CD14-positive monocyte (primary cell): ENCODE measurements at regions not wholly inside any gene's neighbourhood (a gene's known extent, or its start where the extent isn't known, plus 50 kb on each side); places are given as distances from the start of the nearest gene placed in this dataset.

Source experiments
- DNase-seq, 3 donors: peaks; one replicate each; pipeline ENCODE4 v3.0.0-alpha.2; 2011 to 2022
- H2AFZ ChIP-seq: 2 replicates; pipeline ENCODE4 v1.6.0; 2012; ENCODE audit warnings: mild to moderate bottlenecking, low read depth, low read length, inconsistent platforms; ENCODE audit not compliant: insufficient read depth, poor library complexity, severe bottlenecking
- H3K27ac ChIP-seq, 2 donors: 1 replicate in 1 of 2; 2 replicates in 1 of 2; pipeline ENCODE4 v1.5.1; 2012 to 2013; ENCODE audit warnings: low read length in 2 of 2, control low read depth in 1 of 2, inconsistent platforms in 1 of 2, low read depth in 1 of 2, mild to moderate bottlenecking in 1 of 2
- H3K27me3 ChIP-seq, 2 donors: one replicate each; pipeline versions ENCODE4 v1.6.0 to v1.6.1; 2011 to 2013; ENCODE audit warnings: low read length in 2 of 2; ENCODE audit not compliant: control insufficient read depth in 2 of 2, insufficient read depth in 2 of 2
- H3K36me3 ChIP-seq, 2 donors: replicated peaks in 1 of 2; 1 replicate in 1 of 2; 2 replicates in 1 of 2; pipeline versions ENCODE4 v1.5.1 to v1.6.1; 2012 to 2013; ENCODE audit warnings: low read length in 2 of 2, control low read depth in 1 of 2, inconsistent platforms in 1 of 2, mild to moderate bottlenecking in 1 of 2; ENCODE audit not compliant: insufficient read depth in 2 of 2, control insufficient read depth in 1 of 2
- H3K4me1 ChIP-seq, 2 donors: 1 replicate in 1 of 2; 2 replicates in 1 of 2; pipeline versions ENCODE4 v1.5.1 to v1.6.1; 2012 to 2013; ENCODE audit warnings: low read length in 2 of 2, control low read depth in 1 of 2, inconsistent platforms in 1 of 2, mild to moderate bottlenecking in 1 of 2, moderate library complexity in 1 of 2; ENCODE audit not compliant: insufficient read depth in 2 of 2, control insufficient read depth in 1 of 2
- H3K4me2 ChIP-seq: replicated peaks from 2 replicates; pipeline ENCODE3; 2012; ENCODE audit warnings: low read length, moderate library complexity, mild to moderate bottlenecking; ENCODE audit not compliant: poor library complexity, severe bottlenecking; ENCODE audit errors: extremely low read depth
- H3K4me3 ChIP-seq, 3 experiments: fragments of 200-600 bp in 1 of 3; sonication (generic) in 1 of 3; replicated peaks in 1 of 3; 1 replicate in 2 of 3; 2 replicates in 1 of 3; pipeline ENCODE4 v1.5.1; 2011 to 2013; ENCODE audit warnings: low read length in 3 of 3, mild to moderate bottlenecking in 3 of 3, control low read depth in 2 of 3, low read depth in 2 of 3, inconsistent platforms in 1 of 3, moderate library complexity in 1 of 3
- H3K79me2 ChIP-seq: 2 replicates; pipeline ENCODE4 v1.6.0; 2012; ENCODE audit warnings: mild to moderate bottlenecking, control low read depth, inconsistent platforms, low read length, moderate library complexity; ENCODE audit not compliant: insufficient read depth
- H3K9ac ChIP-seq: 2 replicates; pipeline ENCODE4 v1.6.0; 2017; ENCODE audit warnings: low read length, mild to moderate bottlenecking; ENCODE audit not compliant: insufficient read depth, poor library complexity, severe bottlenecking
- H3K9me3 ChIP-seq, 2 donors: replicated peaks in 1 of 2; 1 replicate in 1 of 2; 2 replicates in 1 of 2; pipeline versions ENCODE4 v1.5.1 to v1.6.1; 2012 to 2013; ENCODE audit warnings: low read length in 2 of 2, control low read depth in 1 of 2; ENCODE audit not compliant: control insufficient read depth in 1 of 2, insufficient read depth in 1 of 2
- H4K20me1 ChIP-seq: 2 replicates; pipeline ENCODE4 v1.6.0; 2012; ENCODE audit warnings: mild to moderate bottlenecking, low read length, control low read depth, moderate library complexity; ENCODE audit not compliant: insufficient read depth
- H3K27ac Mint-ChIP-seq, 7 donors: one replicate each; pipeline ENCODE4 v1.8.0; 2020; ENCODE audit warnings: mild to moderate bottlenecking in 7 of 7, mixed read lengths in 7 of 7, moderate library complexity in 6 of 7, inconsistent platforms in 2 of 7
- H3K27me3 Mint-ChIP-seq, 3 donors: one replicate each; pipeline ENCODE4 v1.8.0; 2021 to 2022; ENCODE audit warnings: low read depth in 3 of 3, mild to moderate bottlenecking in 3 of 3, mixed read lengths in 3 of 3, moderate library complexity in 3 of 3, inconsistent platforms in 1 of 3
- H3K36me3 Mint-ChIP-seq, 2 donors: one replicate each; pipeline ENCODE4 v1.8.0; 2020; ENCODE audit warnings: mixed read lengths in 2 of 2, inconsistent platforms in 1 of 2, mild to moderate bottlenecking in 1 of 2
- H3K4me1 Mint-ChIP-seq: one replicate; pipeline ENCODE4 v1.8.0; 2020; ENCODE audit warnings: mild to moderate bottlenecking, mixed read lengths
- H3K4me3 Mint-ChIP-seq, 2 donors: one replicate each; pipeline ENCODE4 v1.8.0; 2020; ENCODE audit warnings: mild to moderate bottlenecking in 2 of 2, mixed read lengths in 2 of 2, moderate library complexity in 1 of 2
- H3K9me3 Mint-ChIP-seq, 7 donors: one replicate each; pipeline ENCODE4 v1.8.0; 2020 to 2022; ENCODE audit warnings: mixed read lengths in 7 of 7, mild to moderate bottlenecking in 6 of 7, moderate library complexity in 6 of 7, inconsistent platforms in 2 of 7
- CTCF ChIP-seq: fragments of 200-600 bp; IDR thresholded peaks from one replicate; pipeline ENCODE4 v1.8.0; 2022; ENCODE audit warnings: antibody characterized with exemption, mild to moderate bottlenecking
- WGBS: methylation state at CpG from one replicate; pipeline ENCODE4 v1.1.5; 2013; ENCODE audit warnings: missing lambda C conversion rate; ENCODE audit not compliant: insufficient coverage; 5-methylcytosine and 5-hydroxymethylcytosine counted together
- intact Hi-C, 2 donors: fragments of 100-400 bp; cut with micrococcal nuclease; formaldehyde crosslinking; loops; one replicate each; pipeline versions ENCODE4 v1.15.0 to v1.15.1; 2023

DNA sequence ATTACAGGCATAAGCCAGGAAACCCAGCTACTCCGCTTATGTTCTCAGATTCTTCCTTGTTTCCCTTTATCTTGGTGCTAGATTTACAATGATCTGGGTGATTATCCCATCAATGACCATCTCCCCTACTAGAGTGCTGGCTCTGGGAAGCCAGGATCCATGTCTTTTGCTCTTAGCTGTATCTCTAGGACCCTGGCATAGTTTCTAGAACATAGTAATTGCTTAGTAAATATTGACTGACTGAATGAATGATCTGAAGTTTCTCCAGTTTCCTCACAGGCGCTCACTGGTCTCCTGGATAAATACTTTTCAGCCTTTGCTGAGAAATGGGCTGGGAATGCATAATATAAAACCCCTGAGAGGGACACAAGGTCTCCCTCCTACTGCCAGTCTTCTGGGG is 60.0 kb upstream of the KLF9 start:
- no peak overlapping the region for H3K27ac Mint-ChIP-seq
- H3K4me2 ChIP-seq = no peak overlapping the region
- no peaks in the 10 kb centered on the region for H3K9me3 ChIP-seq
- H4K20me1 ChIP-seq = no peaks in the 10 kb centered on the region
- H3K4me3 Mint-ChIP-seq = no peak overlapping the region
- intact Hi-C loops = no loop called here
- H3K27me3 Mint-ChIP-seq = peaks cover 0 to 2% (median 2%) of the 10 kb centered on the region in 3 donors
- H3K9ac ChIP-seq = no peak overlapping the region
- peaks cover 2% of the 10 kb centered on the region for H3K4me1 Mint-ChIP-seq
- H3K27ac ChIP-seq = no peak overlapping the region
- 100% methylated on average over 1 of the region's 2 CpGs for WGBS
- H3K36me3 Mint-ChIP-seq = no peaks in the 10 kb centered on the region
- H3K27me3 ChIP-seq = no peaks in the 10 kb centered on the region
- H3K36me3 ChIP-seq = no peaks in the 10 kb centered on the region
- DNase-seq = no peak
- no peaks in the 10 kb centered on the region for H3K9me3 Mint-ChIP-seq
- no peak overlapping the region for H2AFZ ChIP-seq
- no peak for TF ChIP-seq CTCF
- H3K79me2 ChIP-seq = no peaks in the 10 kb centered on the region
- H3K4me3 ChIP-seq = no peak overlapping the region
- H3K4me1 ChIP-seq = no peaks in the 10 kb centered on the region

DNA sequence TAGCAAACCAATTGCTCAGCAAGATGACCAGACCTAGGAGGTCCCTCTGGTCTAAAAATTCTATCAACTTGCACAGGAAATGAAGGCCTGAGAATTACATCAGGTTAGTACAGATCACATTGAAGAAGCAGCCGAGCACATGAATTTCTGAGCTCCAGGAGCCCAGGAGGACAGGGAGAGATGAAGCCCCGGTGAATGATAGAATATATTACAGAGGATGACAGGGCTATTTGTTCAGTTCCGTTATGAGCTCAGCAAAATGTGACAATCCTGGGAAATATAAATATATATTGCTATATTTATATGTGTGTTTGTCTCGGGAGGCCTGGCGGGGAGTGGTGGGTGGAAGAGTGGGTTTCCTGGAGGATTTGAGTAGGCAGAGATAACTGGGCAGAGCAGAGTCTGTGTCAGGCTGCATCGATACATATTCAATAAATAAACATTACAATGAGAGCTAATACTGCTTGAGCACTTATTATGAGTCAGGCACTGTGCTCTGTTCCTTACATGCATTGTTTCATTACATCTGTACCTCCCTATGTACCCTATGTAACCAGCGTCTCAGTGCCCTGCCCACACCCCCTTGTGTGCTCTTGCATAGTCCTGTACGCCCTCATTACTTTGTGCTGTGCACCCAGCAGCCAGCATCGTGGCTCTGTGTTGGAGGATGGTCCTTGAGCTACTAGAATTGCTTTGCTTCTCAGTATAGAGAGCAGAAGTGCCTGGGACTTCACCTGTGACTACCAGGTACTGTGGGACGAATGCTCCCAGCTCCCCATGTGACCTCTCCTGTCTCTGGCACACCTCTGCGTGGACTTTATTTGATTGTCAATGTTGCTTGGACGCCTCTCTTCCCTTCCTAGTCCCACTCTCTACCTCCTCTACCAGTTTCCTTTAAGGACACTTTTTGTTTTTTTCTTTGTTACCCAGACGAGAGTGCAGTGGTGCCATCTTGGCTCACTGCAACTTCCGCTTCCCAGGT is 58.1 kb upstream of the KLF9 start:
- no peak overlapping the region for H3K4me3 ChIP-seq
- no peak overlapping the region for H3K9ac ChIP-seq
- no peak overlapping the region for H3K27ac ChIP-seq
- H3K79me2 ChIP-seq = no peaks in the 10 kb centered on the region
- H3K9me3 Mint-ChIP-seq = no peaks in the 10 kb centered on the region
- no peaks in the 10 kb centered on the region for H4K20me1 ChIP-seq
- intact Hi-C loops = no loop called here
- H3K4me1 ChIP-seq = no peaks in the 10 kb centered on the region
- H2AFZ ChIP-seq = no peak overlapping the region
- no peaks in the 10 kb centered on the region for H3K9me3 ChIP-seq
- TF ChIP-seq CTCF = no peak
- no peak overlapping the region for H3K4me2 ChIP-seq
- peaks cover 0 to under 1% of the 10 kb centered on the region in 2 donors for H3K36me3 Mint-ChIP-seq
- H3K36me3 ChIP-seq = no peaks in the 10 kb centered on the region
- no peaks in the 10 kb centered on the region for H3K27me3 ChIP-seq
- no peak for DNase-seq
- peaks cover 7% of the 10 kb centered on the region for H3K4me1 Mint-ChIP-seq
- H3K4me3 Mint-ChIP-seq = no peak overlapping the region
- peaks cover 0 to 2% (median 2%) of the 10 kb centered on the region in 3 donors for H3K27me3 Mint-ChIP-seq
- WGBS = 86% methylated on average over 6 of the region's 14 CpGs
- no peak overlapping the region for H3K27ac Mint-ChIP-seq
